Prostate gland (tissue), 2 donors: ENCODE measurements at regions not wholly inside any gene's neighbourhood (a gene's known extent, or its start where the extent isn't known, plus 50 kb on each side); places are given as distances from the start of the nearest gene placed in this dataset.
"Not testable (repeated sequence)": the region's sequence is repeated elsewhere in the genome, so short reads cannot be mapped to it uniquely, and the experiment has no call there.

Experiments
- CTCF ChIP-seq, 4 experiments: fragments of 200-600 bp in 2 of 4; fragments of 450-650 bp in 2 of 4; sonication (generic) in 2 of 4; IDR thresholded peaks; 1 replicate in 3 of 4; 2 replicates in 1 of 4; pipeline ENCODE4 v1.5.1; 2016 to 2019; ENCODE audit warnings: antibody characterized with exemption in 4 of 4, mild to moderate bottlenecking in 2 of 4, moderate library complexity in 2 of 4
- POLR2A ChIP-seq: fragments of 450-650 bp; IDR thresholded peaks from one replicate; pipeline ENCODE4 v1.6.1; 2016; ENCODE audit warnings: antibody characterized with exemption, mild to moderate bottlenecking

GRCh38 chr16:29246091-29246490, 160.4 kb downstream of the NPIPB11 start:
- not testable (repeated sequence) for TF ChIP-seq CTCF (IDR thresholded peaks at IDR 0.05); POLR2A
